Mesenchymal stem cell (in vitro differentiated cells and primary cell): ENCODE measurements at regions not wholly inside any gene's neighbourhood (a gene's known extent, or its start where the extent isn't known, plus 50 kb on each side); places are given as distances from the start of the nearest gene placed in this dataset.
A peak's percentile ranks its signal among the peaks of the same experiment; 100 is the strongest.

Source experiments
- DNase-seq: peaks from one replicate; pipeline ENCODE4 v3.0.0-alpha.2; 2013
- H2AFZ ChIP-seq: one replicate; pipeline ENCODE4 v1.6.1; 2013; ENCODE audit warnings: low read depth, mild to moderate bottlenecking, control low read depth, inconsistent platforms, low read length, moderate library complexity
- H2AK5ac ChIP-seq: 2 replicates; pipeline ENCODE4 v1.6.1; 2013; ENCODE audit warnings: low read length, moderate library complexity, mild to moderate bottlenecking, inconsistent platforms; ENCODE audit not compliant: severe bottlenecking
- H2BK120ac ChIP-seq: one replicate; pipeline ENCODE4 v1.6.1; 2013; ENCODE audit warnings: low read depth, mild to moderate bottlenecking, inconsistent platforms, low read length, moderate library complexity
- H2BK12ac ChIP-seq, 2 experiments: one replicate each; pipeline ENCODE4 v1.6.1; 2013; ENCODE audit warnings: inconsistent platforms in 2 of 2, low read length in 2 of 2, mild to moderate bottlenecking in 2 of 2, moderate library complexity in 2 of 2, control low read depth in 1 of 2
- H2BK15ac ChIP-seq: one replicate; pipeline ENCODE4 v1.6.1; 2013; ENCODE audit warnings: mild to moderate bottlenecking, low read depth, inconsistent platforms; ENCODE audit not compliant: poor library complexity, severe bottlenecking
- H2BK5ac ChIP-seq: 2 replicates; pipeline ENCODE4 v1.6.1; 2013; ENCODE audit warnings: low read depth, mild to moderate bottlenecking, low read length, control low read depth, inconsistent platforms; ENCODE audit not compliant: poor library complexity, severe bottlenecking
- H3K14ac ChIP-seq, 2 experiments: one replicate each; pipeline ENCODE4 v1.6.1; 2013; ENCODE audit warnings: inconsistent platforms in 2 of 2, low read length in 2 of 2, control low read depth in 1 of 2, mild to moderate bottlenecking in 1 of 2, moderate library complexity in 1 of 2
- H3K18ac ChIP-seq, 2 experiments: one replicate each; pipeline ENCODE4 v1.6.1; 2013; ENCODE audit warnings: inconsistent platforms in 2 of 2, low read length in 2 of 2, control low read depth in 1 of 2, low read depth in 1 of 2, mild to moderate bottlenecking in 1 of 2
- H3K23ac ChIP-seq, 2 experiments: one replicate each; pipeline ENCODE4 v1.6.1; 2013; ENCODE audit warnings: inconsistent platforms in 2 of 2, low read length in 2 of 2, mild to moderate bottlenecking in 2 of 2, moderate library complexity in 2 of 2, control low read depth in 1 of 2
- H3K27ac ChIP-seq: 2 replicates; pipeline ENCODE4 v1.5.1; 2013; ENCODE audit warnings: mild to moderate bottlenecking, moderate library complexity, low read length, control low read depth, inconsistent platforms; ENCODE audit not compliant: poor library complexity, severe bottlenecking
- H3K27me3 ChIP-seq, 2 experiments: 2 replicates each; pipeline versions ENCODE4 v1.6.1 to v1.7.0; 2013; ENCODE audit warnings: low read length in 2 of 2, mild to moderate bottlenecking in 2 of 2, moderate library complexity in 2 of 2, control low read depth in 1 of 2, inconsistent platforms in 1 of 2; ENCODE audit not compliant: control insufficient read depth in 1 of 2, insufficient read depth in 1 of 2
- H3K36me3 ChIP-seq, 2 experiments: 2 replicates each; pipeline versions ENCODE4 v1.6.1 to v1.7.0; 2013; ENCODE audit warnings: low read length in 2 of 2, control low read depth in 1 of 2, inconsistent platforms in 1 of 2, low read depth in 1 of 2, mild to moderate bottlenecking in 1 of 2; ENCODE audit not compliant: insufficient read depth in 2 of 2, control insufficient read depth in 1 of 2
- H3K4ac ChIP-seq, 2 experiments: one replicate each; pipeline ENCODE4 v1.6.1; 2013; ENCODE audit warnings: inconsistent platforms in 2 of 2, low read length in 2 of 2, mild to moderate bottlenecking in 2 of 2, moderate library complexity in 2 of 2, control low read depth in 1 of 2, low read depth in 1 of 2
- H3K4me1 ChIP-seq: 2 replicates; pipeline ENCODE4 v1.6.1; 2013; ENCODE audit warnings: low read depth, low read length, control low read depth; ENCODE audit not compliant: control insufficient read depth, insufficient read depth
- H3K4me2 ChIP-seq: 2 replicates; pipeline ENCODE4 v1.6.1; 2013; ENCODE audit warnings: low read length, mild to moderate bottlenecking, inconsistent platforms; ENCODE audit not compliant: poor library complexity, severe bottlenecking
- H3K4me3 ChIP-seq, 2 experiments: 2 replicates each; pipeline versions ENCODE4 v1.5.1 to v1.7.0; 2013; ENCODE audit warnings: low read length in 2 of 2, mild to moderate bottlenecking in 2 of 2, control low read depth in 1 of 2, low read depth in 1 of 2; ENCODE audit not compliant: insufficient read depth in 1 of 2
- H3K79me1 ChIP-seq: replicated peaks from 2 replicates; pipeline ENCODE4 v1.6.1; 2013; ENCODE audit warnings: mild to moderate bottlenecking, control low read depth, low read length, inconsistent platforms; ENCODE audit not compliant: poor library complexity, severe bottlenecking
- H3K9ac ChIP-seq: 2 replicates; pipeline ENCODE4 v1.7.0; 2013; ENCODE audit warnings: mild to moderate bottlenecking, low read length, moderate library complexity
- H3K9me3 ChIP-seq: 2 replicates; pipeline ENCODE4 v1.7.0; 2013; ENCODE audit warnings: mild to moderate bottlenecking, low read length; ENCODE audit not compliant: control insufficient read depth
- H4K8ac ChIP-seq: one replicate; pipeline ENCODE4 v1.6.1; 2013; ENCODE audit warnings: inconsistent platforms, mild to moderate bottlenecking, low read length, moderate library complexity
- H4K91ac ChIP-seq: one replicate; pipeline ENCODE4 v1.6.1; 2013; ENCODE audit warnings: mild to moderate bottlenecking, low read length, inconsistent platforms
- WGBS: methylation state at CpG from one replicate; pipeline ENCODE4 v1.1.7; 2013; ENCODE audit warnings: mixed read lengths; 5-methylcytosine and 5-hydroxymethylcytosine counted together

- H3K4me1 ChIP-seq: peaks cover 15% of the 10 kb centered on the region
- H3K4me3 ChIP-seq: no peak overlapping the region
- no peak overlapping the region for H2BK120ac ChIP-seq
- no peak overlapping the region for H2BK5ac ChIP-seq
- no peak overlapping the region for H2BK15ac ChIP-seq
- no peaks in the 10 kb centered on the region for H3K9me3 ChIP-seq
- 98% methylated on average over 2 of the region's 2 CpGs for whole genome bisulfite sequencing
- H3K4ac ChIP-seq: peak overlapping the region in 1 of 2 experiments; percentile 69
- H2AFZ ChIP-seq: no peak overlapping the region
- no peak overlapping the region for H4K8ac ChIP-seq
- peak overlapping the region; percentile 5 for H4K91ac ChIP-seq
- no peaks in the 10 kb centered on the region for H3K27me3 ChIP-seq
- no peaks in the 10 kb centered on the region for H3K79me1 ChIP-seq
- DNase-seq: no peak
- no peak overlapping the region for H3K14ac ChIP-seq
- H3K23ac ChIP-seq: no peak overlapping the region
- no peak overlapping the region for H3K4me2 ChIP-seq
- H3K27ac ChIP-seq: no peak overlapping the region
- peak overlapping the region; percentile 27 for H2AK5ac ChIP-seq
- peak overlapping the region in 1 of 2 experiments; percentile 37 for H2BK12ac ChIP-seq
- H3K9ac ChIP-seq: no peak overlapping the region
- H3K18ac ChIP-seq: no peak overlapping the region
- no peaks in the 10 kb centered on the region for H3K36me3 ChIP-seq
Measured at GRCh38 chr3:16063603-16064002, 110.9 kb upstream of the GALNT15 start.

DNA sequence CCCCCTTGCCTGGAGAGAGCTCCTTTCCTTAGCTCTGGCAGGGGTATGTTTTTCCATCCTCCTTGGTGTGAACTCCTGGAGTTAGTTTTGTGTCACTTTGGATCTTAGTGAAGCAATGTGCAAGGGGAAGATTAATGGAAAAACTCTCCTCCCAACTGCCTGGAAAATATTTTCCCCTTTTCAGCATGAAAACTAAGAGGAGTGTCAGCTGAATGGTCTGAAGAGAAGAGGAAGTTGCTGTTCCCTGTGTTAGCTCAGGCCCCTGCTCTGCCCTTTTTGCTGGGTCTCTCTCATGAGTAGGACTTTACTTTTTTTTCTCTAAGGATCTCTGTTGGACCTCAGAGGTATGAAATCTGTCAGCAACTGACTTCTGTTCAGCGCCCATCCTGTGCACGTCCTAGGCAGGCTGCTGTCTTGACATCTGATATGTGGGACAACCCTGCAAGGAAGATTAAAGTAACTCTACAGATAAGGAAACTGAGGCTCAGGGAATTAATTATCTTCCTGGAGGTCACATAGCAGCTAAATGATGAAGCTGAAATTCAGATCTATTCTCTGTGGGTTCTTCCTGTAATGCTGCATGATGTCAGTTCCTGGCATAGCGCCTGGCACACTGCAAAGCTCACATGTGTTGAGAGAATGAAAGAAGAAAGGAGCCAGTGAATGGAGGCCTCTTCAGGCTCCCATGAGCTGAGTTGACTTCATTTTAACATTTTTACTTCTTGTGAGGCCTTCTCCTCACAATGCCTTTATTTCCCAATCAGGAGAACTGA is 109.7 kb upstream of the GALNT15 start:
- H3K4me2 ChIP-seq: no peak overlapping the region
- peak overlapping the region; percentile 58 for H4K91ac ChIP-seq

GRCh38 chr3:16066545-16066944 is 107.9 kb upstream of the GALNT15 start:
- H3K23ac ChIP-seq: no peak overlapping the region
- H2BK5ac ChIP-seq: no peak overlapping the region
- no peak overlapping the region for H3K14ac ChIP-seq
- peak overlapping the region; percentile 63 for H3K9ac ChIP-seq
- no peak overlapping the region for H3K27ac ChIP-seq
- no peak overlapping the region for H2BK12ac ChIP-seq
- H2BK120ac ChIP-seq: no peak overlapping the region
- H3K9me3 ChIP-seq: no peaks in the 10 kb centered on the region
- peak overlapping the region; percentile 71 for H2AK5ac ChIP-seq
- H3K4me2 ChIP-seq: no peak overlapping the region
- no peak overlapping the region for H2BK15ac ChIP-seq
- H3K79me1 ChIP-seq: no peaks in the 10 kb centered on the region
- no peak overlapping the region for H3K4me3 ChIP-seq
- peaks cover 9% of the 10 kb centered on the region for H3K4me1 ChIP-seq
- H4K91ac ChIP-seq: no peak overlapping the region
- no peaks in the 10 kb centered on the region for H3K27me3 ChIP-seq
- WGBS: 92% methylated on average over 1 of the region's 1 CpG
- no peak overlapping the region for H3K4ac ChIP-seq
- H3K36me3 ChIP-seq: no peaks in the 10 kb centered on the region
- DNase-seq: no peak
- no peak overlapping the region for H3K18ac ChIP-seq
- H2AFZ ChIP-seq: no peak overlapping the region
- no peak overlapping the region for H4K8ac ChIP-seq

More for the DNA sequence above, 109.7 kb upstream of the GALNT15 start:
- H3K4ac ChIP-seq: peak overlapping the region in 1 of 2 experiments; percentile 37
- peak overlapping the region; percentile 80 for H3K9ac ChIP-seq
- no peaks in the 10 kb centered on the region for H3K79me1 ChIP-seq
- peak overlapping the region; percentile 37 for H4K8ac ChIP-seq
- peak overlapping the region; percentile 6 for H3K27ac ChIP-seq
- H3K4me3 ChIP-seq: no peak overlapping the region
- H3K14ac ChIP-seq: no peak overlapping the region
- H2AFZ ChIP-seq: no peak overlapping the region
- no peaks in the 10 kb centered on the region for H3K27me3 ChIP-seq
- H2BK120ac ChIP-seq: peak overlapping the region; percentile 49
- 65% methylated on average over 3 of the region's 3 CpGs for WGBS
- peak; percentile 89 for DNase-seq
- H3K18ac ChIP-seq: peak overlapping the region in 1 of 2 experiments; percentile 90
- H2BK12ac ChIP-seq: peak overlapping the region; percentile 50 to 69
- no peaks in the 10 kb centered on the region for H3K36me3 ChIP-seq
- no peaks in the 10 kb centered on the region for H3K9me3 ChIP-seq
- peak overlapping the region; percentile 79 for H2AK5ac ChIP-seq
- no peak overlapping the region for H3K23ac ChIP-seq
- H3K4me1 ChIP-seq: peaks cover 13% of the 10 kb centered on the region
- no peak overlapping the region for H2BK5ac ChIP-seq
- no peak overlapping the region for H2BK15ac ChIP-seq

- peaks cover 9% of the 10 kb centered on the region for H3K4me1 ChIP-seq
- no peak overlapping the region for H2AFZ ChIP-seq
- H3K27ac ChIP-seq: no peak overlapping the region
- no peak overlapping the region for H3K4ac ChIP-seq
- no peak overlapping the region for H2BK15ac ChIP-seq
- peak overlapping the region; percentile 63 for H3K9ac ChIP-seq
- H3K4me3 ChIP-seq: no peak overlapping the region
- no peaks in the 10 kb centered on the region for H3K36me3 ChIP-seq
- H3K14ac ChIP-seq: no peak overlapping the region
- 42% methylated on average over 5 of the region's 6 CpGs for WGBS
- H3K79me1 ChIP-seq: no peaks in the 10 kb centered on the region
- no peaks in the 10 kb centered on the region for H3K9me3 ChIP-seq
- H4K91ac ChIP-seq: no peak overlapping the region
- no peak overlapping the region for H3K18ac ChIP-seq
- H3K23ac ChIP-seq: no peak overlapping the region
- H4K8ac ChIP-seq: no peak overlapping the region
- no peak overlapping the region for H2BK5ac ChIP-seq
- no peak overlapping the region for H2BK120ac ChIP-seq
- peak overlapping the region in 1 of 2 experiments; percentile 75 for H2BK12ac ChIP-seq
- no peaks in the 10 kb centered on the region for H3K27me3 ChIP-seq
- DNase-seq: peak; percentile 90
- H3K4me2 ChIP-seq: no peak overlapping the region
- peak overlapping the region; percentile 85 for H2AK5ac ChIP-seq
Measured at GRCh38 chr3:16066975-16067374, 107.5 kb upstream of the GALNT15 start.
